Fibroblast of lung (primary cell): ENCODE measurements at regions not wholly inside any gene's neighbourhood (a gene's known extent, or its start where the extent isn't known, plus 50 kb on each side); places are given as distances from the start of the nearest gene placed in this dataset.

Experiments
- DNase-seq, 2 donors: peaks; one replicate each; pipeline versions ENCODE4 v3.0.0 to v3.0.0-alpha.2; 2010; ENCODE audit warnings: low read depth in 2 of 2
- H2AFZ ChIP-seq: 2 replicates; pipeline ENCODE4 v1.5.1; 2012; ENCODE audit warnings: low read length, control low read depth, inconsistent platforms
- H3K27ac ChIP-seq: 2 replicates; pipeline ENCODE4 v1.5.1; 2011; ENCODE audit warnings: low read length, control low read depth; ENCODE audit not compliant: insufficient read depth
- H3K27me3 ChIP-seq: 2 replicates; pipeline ENCODE4 v1.5.1; 2011; ENCODE audit warnings: mild to moderate bottlenecking, low read length; ENCODE audit not compliant: control insufficient read depth, insufficient read depth
- H3K36me3 ChIP-seq: 2 replicates; pipeline ENCODE4 v1.5.1; 2011; ENCODE audit warnings: low read length; ENCODE audit not compliant: control insufficient read depth, insufficient read depth
- H3K4me1 ChIP-seq: 2 replicates; pipeline ENCODE4 v1.5.1; 2011; ENCODE audit warnings: low read length; ENCODE audit not compliant: control insufficient read depth, insufficient read depth; ENCODE audit errors: extremely low read depth
- H3K4me2 ChIP-seq: 2 replicates; pipeline ENCODE4 v1.5.1; 2011; ENCODE audit warnings: low read length, control low read depth; ENCODE audit not compliant: insufficient read depth; ENCODE audit errors: extremely low read depth
- H3K4me3 ChIP-seq, 4 experiments: fragments of 200-600 bp in 1 of 4; sonication (generic) in 1 of 4; replicated peaks in 1 of 4; 2 replicates each; pipeline ENCODE4 v1.5.1; 2011 to 2016; ENCODE audit warnings: low read length in 4 of 4, low read depth in 3 of 4, mild to moderate bottlenecking in 3 of 4, control low read depth in 2 of 4, inconsistent platforms in 1 of 4, mixed read lengths in 1 of 4; ENCODE audit not compliant: insufficient read depth in 1 of 4; ENCODE audit errors: control extremely low read depth in 1 of 4
- H3K79me2 ChIP-seq: 2 replicates; pipeline ENCODE4 v1.5.1; 2012; ENCODE audit warnings: mild to moderate bottlenecking, low read length, inconsistent platforms; ENCODE audit not compliant: control insufficient read depth, insufficient read depth
- H3K9ac ChIP-seq: 2 replicates; pipeline ENCODE4 v1.5.1; 2011; ENCODE audit warnings: mild to moderate bottlenecking, low read length, control low read depth; ENCODE audit not compliant: insufficient read depth
- H3K9me3 ChIP-seq: 2 replicates; pipeline ENCODE4 v1.5.1; 2012; ENCODE audit warnings: low read depth, low read length; ENCODE audit not compliant: control insufficient read depth, insufficient read depth
- H4K20me1 ChIP-seq: 2 replicates; pipeline ENCODE4 v1.5.1; 2011; ENCODE audit warnings: low read length; ENCODE audit not compliant: control insufficient read depth, insufficient read depth; ENCODE audit errors: extremely low read depth
- CTCF ChIP-seq, 2 donors: IDR thresholded peaks in 1 of 2; conservative IDR thresholded peaks in 1 of 2; 1 replicate in 1 of 2; 2 replicates in 1 of 2; pipeline ENCODE4 v1.5.1; 2011 to 2012; ENCODE audit warnings: low read length in 2 of 2, control low read depth in 1 of 2, inconsistent platforms in 1 of 2, low read depth in 1 of 2, mild to moderate bottlenecking in 1 of 2
- EZH2 ChIP-seq: IDR thresholded peaks from 2 replicates; pipeline ENCODE4 v1.5.1; 2012; ENCODE audit warnings: low read length, control low read depth, mild to moderate bottlenecking; ENCODE audit errors: missing control alignments

GRCh38 chr21:40936178-40936577 lies 89.2 kb upstream of the DSCAM start:
- no peak overlapping the region for H3K9ac ChIP-seq
- H2AFZ ChIP-seq = no peak overlapping the region
- no peak for TF ChIP-seq EZH2
- H3K4me3 ChIP-seq = no peak overlapping the region
- H3K4me2 ChIP-seq = no peak overlapping the region
- no peaks in the 10 kb centered on the region for H3K27me3 ChIP-seq
- H3K79me2 ChIP-seq = no peaks in the 10 kb centered on the region
- no peak overlapping the region for H3K27ac ChIP-seq
- H3K9me3 ChIP-seq = no peaks in the 10 kb centered on the region
- no peaks in the 10 kb centered on the region for H3K36me3 ChIP-seq
- H4K20me1 ChIP-seq = no peaks in the 10 kb centered on the region
- no peak for DNase-seq
- no peaks in the 10 kb centered on the region for H3K4me1 ChIP-seq

- H4K20me1 ChIP-seq = no peaks in the 10 kb centered on the region
- no peak overlapping the region for H3K4me3 ChIP-seq
- no peak overlapping the region for H3K9ac ChIP-seq
- no peaks in the 10 kb centered on the region for H3K9me3 ChIP-seq
- no peaks in the 10 kb centered on the region for H3K36me3 ChIP-seq
- H3K4me1 ChIP-seq = no peaks in the 10 kb centered on the region
- H3K79me2 ChIP-seq = no peaks in the 10 kb centered on the region
- H3K27me3 ChIP-seq = no peaks in the 10 kb centered on the region
- H3K27ac ChIP-seq = no peak overlapping the region
- no peak overlapping the region for H2AFZ ChIP-seq
- no peak for DNase-seq
- no peak for TF ChIP-seq CTCF (conservative IDR thresholded peaks at IDR 0.05 in 1 of 2, IDR thresholded peaks at IDR 0.05 in 1 of 2; ENCODE audit: low read depth in 1 of 2, low read length in 2 of 2)
- no peak for TF ChIP-seq EZH2
- no peak overlapping the region for H3K4me2 ChIP-seq
Observed at GRCh38 chr21:40936771-40937261, 89.9 kb upstream of the DSCAM start.

- no peak for DNase-seq
- H4K20me1 ChIP-seq = no peaks in the 10 kb centered on the region
- H3K27me3 ChIP-seq = no peaks in the 10 kb centered on the region
- no peak for TF ChIP-seq CTCF (conservative IDR thresholded peaks at IDR 0.05 in 1 of 2, IDR thresholded peaks at IDR 0.05 in 1 of 2; ENCODE audit: low read depth in 1 of 2, low read length in 2 of 2)
- H3K79me2 ChIP-seq = no peaks in the 10 kb centered on the region
- no peak overlapping the region for H2AFZ ChIP-seq
- no peaks in the 10 kb centered on the region for H3K9me3 ChIP-seq
- no peak overlapping the region for H3K4me3 ChIP-seq
- no peaks in the 10 kb centered on the region for H3K36me3 ChIP-seq
- H3K27ac ChIP-seq = no peak overlapping the region
- H3K9ac ChIP-seq = no peak overlapping the region
- no peaks in the 10 kb centered on the region for H3K4me1 ChIP-seq
- no peak overlapping the region for H3K4me2 ChIP-seq
Observed at GRCh38 chr21:40938078-40938477, 91.1 kb upstream of the DSCAM start.
